HG02588 (cell line): ENCODE measurements at regions not wholly inside any gene's neighbourhood (a gene's known extent, or its start where the extent isn't known, plus 50 kb on each side); places are given as distances from the start of the nearest gene placed in this dataset.

Source experiments
- ATAC-seq: cut with Tn5 transposase; IDR thresholded peaks from one replicate; pipeline ENCODE4 v1.9.1; 2021; ENCODE audit warnings: mild to moderate bottlenecking, moderate library complexity; ENCODE audit not compliant: unreplicated experiment

GRCh38 chr15:58269455-58270414 is 131.6 kb downstream of the AQP9 start:
- no peak for ATAC-seq

GRCh38 chr15:58271410-58271809 is 133.2 kb downstream of the AQP9 start:
- ATAC-seq, result no peak

GRCh38 chr15:58273104-58273503 is 134.9 kb downstream of the AQP9 start:
- no peak for ATAC-seq

GRCh38 chr15:58274885-58275284 is 136.7 kb downstream of the AQP9 start:
- ATAC-seq, result no peak

- no peak for ATAC-seq
Measured at GRCh38 chr15:58275785-58276184, 137.6 kb downstream of the AQP9 start.

GRCh38 chr15:58276924-58277323 is 138.7 kb downstream of the AQP9 start:
- no peak for ATAC-seq

- ATAC-seq, result no peak
Measured at GRCh38 chr15:58277333-58277732, 139.2 kb downstream of the AQP9 start.

GRCh38 chr15:58279106-58279505 is 140.9 kb downstream of the AQP9 start:
- no peak for ATAC-seq

GRCh38 chr15:58279654-58280053 is 141.5 kb downstream of the AQP9 start:
- no peak for ATAC-seq

- ATAC-seq, result no peak
Measured at GRCh38 chr15:58282060-58282708, 144.0 kb downstream of the AQP9 start.

GRCh38 chr15:58283302-58283701 is 145.1 kb downstream of the AQP9 start:
- ATAC-seq, result no peak

GRCh38 chr15:58284293-58284692 is 146.1 kb downstream of the AQP9 start:
- ATAC-seq, result no peak

GRCh38 chr15:58285212-58285920 is 146.4 kb upstream of the LIPC start:
- ATAC-seq, result no peak

- no peak for ATAC-seq
Measured at GRCh38 chr15:58285921-58286278, 145.9 kb upstream of the LIPC start.

- ATAC-seq, result no peak
Measured at GRCh38 chr15:58286523-58286922, 145.3 kb upstream of the LIPC start.

- ATAC-seq, result no peak
Measured at GRCh38 chr15:58287891-58288290, 143.9 kb upstream of the LIPC start.

GRCh38 chr15:58288592-58288991 is 143.2 kb upstream of the LIPC start:
- ATAC-seq, result no peak

GRCh38 chr15:58291848-58292247 is 139.9 kb upstream of the LIPC start:
- no peak for ATAC-seq

GRCh38 chr15:58292751-58293175 is 139.0 kb upstream of the LIPC start:
- no peak for ATAC-seq

GRCh38 chr15:58293622-58294550 is 137.9 kb upstream of the LIPC start:
- ATAC-seq, result no peak
